ENCODE measurements at regions not wholly inside any gene's neighbourhood (a gene's known extent, or its start where the extent isn't known, plus 50 kb on each side); places are given as distances from the start of the nearest gene placed in this dataset.
"Not testable (repeated sequence)": the region's sequence is repeated elsewhere in the genome, so short reads cannot be mapped to it uniquely, and the experiment has no call there.

DNA sequence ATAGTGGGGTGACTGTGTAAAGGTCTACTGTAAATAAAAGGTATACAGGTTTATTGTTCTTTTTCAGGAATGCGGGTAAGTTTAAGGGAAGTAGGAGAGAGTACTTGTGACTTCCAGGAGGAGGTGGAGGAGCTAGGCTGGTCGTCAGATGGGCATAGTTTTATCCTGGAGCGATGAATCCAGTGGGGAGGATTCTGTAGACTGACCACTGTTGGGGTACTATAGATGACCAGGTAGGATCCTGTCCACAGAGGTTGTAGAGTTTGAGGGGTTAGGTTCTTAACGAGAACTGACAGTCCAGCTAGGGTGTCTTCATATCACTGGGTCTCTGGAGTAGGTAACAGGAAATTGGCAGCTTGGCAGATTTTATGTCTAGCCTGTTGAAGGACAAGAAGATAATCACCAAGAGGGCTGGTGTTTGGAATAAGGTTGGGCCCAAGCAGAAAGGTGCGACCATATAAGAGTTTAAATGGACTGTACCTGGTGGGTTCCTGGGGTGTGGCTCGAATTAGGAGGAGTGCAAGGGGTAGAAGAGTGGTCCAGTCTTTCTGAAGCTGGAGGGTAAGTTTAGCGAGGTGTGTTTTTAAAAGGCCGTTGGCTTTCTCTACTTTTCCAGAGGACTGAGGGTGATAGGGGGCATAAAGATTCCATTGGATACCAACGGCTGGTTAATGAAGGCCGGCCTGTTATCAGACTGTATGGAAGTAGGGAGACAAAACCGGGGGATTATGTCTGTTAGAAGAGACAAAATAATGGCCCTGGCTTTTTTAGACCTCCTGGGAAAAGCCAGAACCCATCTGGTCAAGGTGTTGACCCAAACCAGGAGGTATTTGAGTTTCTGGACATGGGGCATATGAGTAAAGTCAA, 751.3 kb upstream of the ADGRB3 start:
- no peak for DNase-seq (ENCODE audit: low read depth)
- no peak overlapping the region for H3K4me3 ChIP-seq (ENCODE audit: control insufficient read depth, low read depth, low read length)
- TF ChIP-seq, protein P1, sequence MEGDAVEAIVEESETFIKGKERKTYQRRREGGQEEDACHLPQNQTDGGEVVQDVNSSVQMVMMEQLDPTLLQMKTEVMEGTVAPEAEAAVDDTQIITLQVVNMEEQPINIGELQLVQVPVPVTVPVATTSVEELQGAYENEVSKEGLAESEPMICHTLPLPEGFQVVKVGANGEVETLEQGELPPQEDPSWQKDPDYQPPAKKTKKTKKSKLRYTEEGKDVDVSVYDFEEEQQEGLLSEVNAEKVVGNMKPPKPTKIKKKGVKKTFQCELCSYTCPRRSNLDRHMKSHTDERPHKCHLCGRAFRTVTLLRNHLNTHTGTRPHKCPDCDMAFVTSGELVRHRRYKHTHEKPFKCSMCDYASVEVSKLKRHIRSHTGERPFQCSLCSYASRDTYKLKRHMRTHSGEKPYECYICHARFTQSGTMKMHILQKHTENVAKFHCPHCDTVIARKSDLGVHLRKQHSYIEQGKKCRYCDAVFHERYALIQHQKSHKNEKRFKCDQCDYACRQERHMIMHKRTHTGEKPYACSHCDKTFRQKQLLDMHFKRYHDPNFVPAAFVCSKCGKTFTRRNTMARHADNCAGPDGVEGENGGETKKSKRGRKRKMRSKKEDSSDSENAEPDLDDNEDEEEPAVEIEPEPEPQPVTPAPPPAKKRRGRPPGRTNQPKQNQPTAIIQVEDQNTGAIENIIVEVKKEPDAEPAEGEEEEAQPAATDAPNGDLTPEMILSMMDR (conservative IDR thresholded peaks at IDR 0.05; ENCODE audit: control insufficient read depth, insufficient read depth, low read depth, low read length) = no peak

DNA sequence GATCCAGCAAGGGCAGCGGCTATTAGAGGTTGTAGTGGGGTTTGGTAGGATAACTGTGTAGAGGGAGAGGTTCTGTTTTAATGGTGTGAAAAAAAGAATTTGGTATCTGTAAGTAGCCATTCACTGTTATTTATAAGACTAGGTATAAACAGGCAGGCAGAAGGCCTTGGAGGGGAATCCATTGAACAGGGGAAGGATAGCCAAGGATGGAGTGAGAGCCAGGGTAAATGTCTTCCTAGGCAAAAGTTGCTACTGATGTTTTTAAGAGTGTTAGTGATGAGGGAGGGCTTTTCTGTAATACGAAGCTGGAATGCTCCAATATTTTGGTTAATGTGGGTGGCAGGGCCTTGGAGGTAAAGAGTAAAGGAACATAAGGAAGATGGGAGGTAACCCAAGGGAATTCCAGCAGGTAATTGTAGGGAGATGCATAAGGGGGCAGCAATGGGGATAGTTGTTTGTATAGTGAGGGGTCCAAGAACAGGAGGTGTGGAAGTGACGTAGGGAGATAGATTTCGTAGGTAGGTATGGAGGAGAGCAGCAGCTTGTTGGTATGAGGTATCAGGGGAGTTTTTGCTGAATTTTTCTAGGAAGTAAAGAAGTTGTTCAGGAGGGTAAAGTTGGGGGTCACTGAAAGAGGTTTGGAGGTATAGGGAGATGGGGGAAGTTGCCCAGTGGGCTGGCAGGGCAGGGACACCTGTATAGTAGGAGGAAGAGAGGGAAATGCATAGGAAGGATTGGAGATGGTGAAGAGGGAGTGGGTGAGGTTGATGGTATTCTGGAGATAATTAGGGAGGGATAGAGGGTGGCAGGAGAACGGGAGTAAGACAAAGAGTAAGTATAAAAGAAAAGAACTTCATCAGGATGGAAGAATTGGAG, 752.4 kb upstream of the ADGRB3 start:
- no peak overlapping the region for H3K4me3 ChIP-seq (ENCODE audit: control insufficient read depth, low read depth, low read length)
- no peak for DNase-seq (ENCODE audit: low read depth)
- TF ChIP-seq, protein P1 (conservative IDR thresholded peaks at IDR 0.05; ENCODE audit: control insufficient read depth, insufficient read depth, low read depth, low read length) = no peak

DNA sequence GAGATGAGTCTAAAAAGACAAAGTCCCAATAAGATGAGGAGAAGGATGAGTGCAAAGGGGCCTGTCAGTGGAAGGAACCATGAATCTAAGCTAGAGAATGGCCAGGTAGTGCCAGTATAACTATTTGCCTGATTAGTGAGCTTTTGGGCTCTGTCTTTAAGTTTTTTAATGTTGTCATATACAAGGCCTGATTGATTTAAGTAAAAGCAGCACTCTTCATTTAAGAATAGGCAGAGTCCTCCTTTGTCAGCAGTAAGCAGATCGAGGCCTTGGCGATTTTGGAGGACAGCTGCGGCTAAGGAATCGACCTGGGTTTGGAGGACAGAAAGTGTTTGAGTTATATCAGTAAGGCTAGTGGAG, 753.4 kb upstream of the ADGRB3 start:
- DNase-seq (ENCODE audit: low read depth) = no peak
- TF ChIP-seq, protein P1 (conservative IDR thresholded peaks at IDR 0.05; ENCODE audit: control insufficient read depth, insufficient read depth, low read depth, low read length) = no peak
- no peak overlapping the region for H3K4me3 ChIP-seq (ENCODE audit: control insufficient read depth, low read depth, low read length)

GRCh38 chr6:67880939-67881705, 754.0 kb upstream of the ADGRB3 start:
- H3K4me3 ChIP-seq (ENCODE audit: control insufficient read depth, low read depth, low read length) = no peak overlapping the region
- TF ChIP-seq, protein P1 (conservative IDR thresholded peaks at IDR 0.05; ENCODE audit: control insufficient read depth, insufficient read depth, low read depth, low read length) = no peak
- DNase-seq (ENCODE audit: low read depth) = peak; percentile 27

- DNase-seq (ENCODE audit: low read depth); H3K4me3 ChIP-seq (ENCODE audit: control insufficient read depth, low read depth, low read length): not testable (repeated sequence)
Observed at GRCh38 chr6:67880343-67880742, 754.7 kb upstream of the ADGRB3 start.

DNA sequence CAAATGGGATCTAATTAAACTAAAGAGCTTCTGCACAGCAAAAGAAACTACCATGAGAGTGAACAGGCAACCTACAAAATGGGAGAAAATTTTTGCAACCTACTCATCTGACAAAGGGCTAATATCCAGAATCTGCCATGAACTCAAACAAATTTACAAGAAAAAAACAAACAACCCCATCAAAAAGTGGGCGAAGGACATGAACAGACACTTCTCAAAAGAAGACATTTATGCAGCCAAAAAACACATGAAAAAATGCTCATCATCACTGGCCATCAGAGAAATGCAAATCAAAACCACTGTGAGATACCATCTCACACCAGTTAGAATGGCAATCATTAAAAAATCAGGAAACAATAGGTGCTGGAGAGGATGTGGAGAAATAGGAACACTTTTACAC, 755.2 kb upstream of the ADGRB3 start:
- DNase-seq (ENCODE audit: low read depth); H3K4me3 ChIP-seq (ENCODE audit: control insufficient read depth, low read depth, low read length): not testable (repeated sequence)

GRCh38 chr6:67879105-67879904, 755.8 kb upstream of the ADGRB3 start:
- not testable (repeated sequence) for DNase-seq (ENCODE audit: low read depth); H3K4me3 ChIP-seq (ENCODE audit: control insufficient read depth, low read depth, low read length)

- H3K4me3 ChIP-seq (ENCODE audit: control insufficient read depth, low read depth, low read length); DNase-seq (ENCODE audit: low read depth): not testable (repeated sequence)
Observed at GRCh38 chr6:67878216-67878615, 756.9 kb upstream of the ADGRB3 start.
